ENCODE measurements at regions not wholly inside any gene's neighbourhood (a gene's known extent, or its start where the extent isn't known, plus 50 kb on each side); places are given as distances from the start of the nearest gene placed in this dataset.

DNA sequence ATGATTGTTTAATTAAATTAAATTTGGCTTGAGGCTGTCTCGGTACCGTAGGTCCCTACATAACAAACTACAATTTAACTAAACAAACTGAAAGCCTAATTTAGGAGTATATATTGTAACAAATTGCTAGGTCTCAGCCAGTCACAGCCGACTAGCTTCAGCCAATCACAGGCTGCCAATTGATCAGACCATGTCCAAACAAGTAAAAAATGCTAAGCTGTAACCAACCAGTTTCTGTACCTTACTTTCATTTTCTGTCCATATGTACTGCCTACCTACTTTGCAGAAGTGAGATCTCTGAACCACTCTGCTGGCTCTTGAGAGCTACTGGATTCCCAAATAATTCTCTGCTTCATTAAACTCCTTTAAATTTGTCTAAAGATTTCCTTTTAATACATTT is 648.0 kb upstream of the GJE1 start:
- TF ChIP-seq EZH2 (IDR thresholded peaks at IDR 0.05; ENCODE audit: insufficient read depth, poor library complexity, severe bottlenecking) = no peak
- no peak for TF ChIP-seq EZH2phosphoT487 (IDR thresholded peaks at IDR 0.05; ENCODE audit: insufficient read depth, low read depth)

All from GM23248 (cell line).